GM12891 (cell line): ENCODE measurements at regions not wholly inside any gene's neighbourhood (a gene's known extent, or its start where the extent isn't known, plus 50 kb on each side); places are given as distances from the start of the nearest gene placed in this dataset.

ENCODE experiments used
- DNase-seq: peaks from one replicate; pipeline ENCODE4 v3.0.0; 2011; ENCODE audit warnings: low spot score; ENCODE audit not compliant: insufficient read length
- FAIRE-seq: peaks from 2 replicates; lab custom pipeline; 2011; peaks lifted over from hg19 to GRCh38; lab: Jason Lieb, UNC
- PAX5 ChIP-seq: IDR thresholded peaks from 2 replicates; pipeline ENCODE4 v1.6.1; 2011; ENCODE audit warnings: low read length, moderate library complexity, mild to moderate bottlenecking; ENCODE audit not compliant: insufficient read depth, severe bottlenecking
- POLR2A ChIP-seq: IDR thresholded peaks from 2 replicates; pipeline ENCODE4 v1.6.1; 2011; ENCODE audit warnings: low read depth, low read length, control low read depth
- POLR2AphosphoS5 ChIP-seq: IDR thresholded peaks from 2 replicates; pipeline ENCODE4 v1.6.1; 2011; ENCODE audit warnings: low read depth, low read length, control low read depth
- POU2F2 ChIP-seq: IDR thresholded peaks from 2 replicates; pipeline ENCODE4 v1.6.1; 2011; ENCODE audit warnings: low read depth, mild to moderate bottlenecking, control low read depth, low read length, moderate library complexity
- SPI1 ChIP-seq: IDR thresholded peaks from 2 replicates; pipeline ENCODE4 v1.6.1; 2011; ENCODE audit warnings: low read depth, low read length, control low read depth
- TAF1 ChIP-seq: IDR thresholded peaks from 2 replicates; pipeline ENCODE4 v1.6.1; 2011; ENCODE audit warnings: low read depth, low read length, control low read depth

- no peak for FAIRE-seq
- TF ChIP-seq SPI1 (no peak), POU2F2 (no peak), POLR2AphosphoS5 (no peak)
- no peak for DNase-seq
These were observed 59.9 kb upstream of the TANK start for GRCh38 chr2:161100211-161100895.

GRCh38 chr2:161101406-161101805 lies 58.8 kb upstream of the TANK start:
- TF ChIP-seq POU2F2 (no peak), POLR2AphosphoS5 (no peak), SPI1 (no peak), POLR2A (no peak), TAF1 (no peak), PAX5 (no peak)
- DNase-seq, result no peak
- peak; percentile 26 for FAIRE-seq

GRCh38 chr2:161102770-161103450 lies 57.3 kb upstream of the TANK start:
- peak; percentile 47 for FAIRE-seq
- no peak for DNase-seq
- TF ChIP-seq POU2F2, result no peak
- no peak for TF ChIP-seq SPI1
- TF ChIP-seq POLR2A, result no peak
- TF ChIP-seq PAX5, result no peak
- no peak for TF ChIP-seq TAF1
- TF ChIP-seq POLR2AphosphoS5, result no peak

- DNase-seq, result no peak
- peak; percentile 67 for FAIRE-seq
- no peak for TF ChIP-seq SPI1
- no peak for TF ChIP-seq POLR2AphosphoS5
- no peak for TF ChIP-seq PAX5
- TF ChIP-seq POLR2A, result no peak
- no peak for TF ChIP-seq POU2F2
- no peak for TF ChIP-seq TAF1
These were observed 56.8 kb upstream of the TANK start for GRCh38 chr2:161103451-161103831.

GRCh38 chr2:161104054-161104553 lies 56.1 kb upstream of the TANK start:
- peak; percentile 94 for FAIRE-seq
- TF ChIP-seq PAX5 (no peak), POU2F2 (no peak), SPI1 (no peak), TAF1 (no peak), POLR2A (no peak), POLR2AphosphoS5 (no peak)
- no peak for DNase-seq

GRCh38 chr2:161107265-161107664 lies 53.0 kb upstream of the TANK start:
- TF ChIP-seq TAF1 (no peak), POLR2A (no peak), POU2F2 (no peak), SPI1 (no peak), PAX5 (no peak), POLR2AphosphoS5 (no peak)
- DNase-seq (no peak), FAIRE-seq (peak; percentile 90)
